ENCODE measurements at regions not wholly inside any gene's neighbourhood (a gene's known extent, or its start where the extent isn't known, plus 50 kb on each side); places are given as distances from the start of the nearest gene placed in this dataset.

DNA sequence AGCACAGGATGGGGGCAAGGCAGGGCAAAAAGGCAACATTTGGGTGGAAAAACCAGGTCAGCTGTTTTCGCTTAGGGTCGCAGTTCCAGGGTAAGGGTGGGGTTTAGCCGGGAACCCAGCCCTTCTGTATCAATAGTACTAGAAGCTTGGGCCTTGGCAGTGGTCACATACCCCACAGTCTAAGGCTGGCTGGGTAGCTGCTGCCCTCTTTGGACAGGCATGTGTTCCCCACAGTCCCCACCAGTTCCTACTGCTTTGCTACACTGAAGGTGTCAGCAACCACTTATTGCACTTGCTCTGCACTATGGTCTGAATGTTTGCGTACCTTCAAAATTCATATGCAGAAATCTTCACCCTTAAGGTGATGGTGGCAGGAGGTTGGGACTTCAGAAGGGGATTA lies 349.8 kb downstream of the LTN1 start:
- no peak overlapping the region for H3K4me3 ChIP-seq (ENCODE audit: low read depth, low read length)
- TF ChIP-seq, protein P1, sequence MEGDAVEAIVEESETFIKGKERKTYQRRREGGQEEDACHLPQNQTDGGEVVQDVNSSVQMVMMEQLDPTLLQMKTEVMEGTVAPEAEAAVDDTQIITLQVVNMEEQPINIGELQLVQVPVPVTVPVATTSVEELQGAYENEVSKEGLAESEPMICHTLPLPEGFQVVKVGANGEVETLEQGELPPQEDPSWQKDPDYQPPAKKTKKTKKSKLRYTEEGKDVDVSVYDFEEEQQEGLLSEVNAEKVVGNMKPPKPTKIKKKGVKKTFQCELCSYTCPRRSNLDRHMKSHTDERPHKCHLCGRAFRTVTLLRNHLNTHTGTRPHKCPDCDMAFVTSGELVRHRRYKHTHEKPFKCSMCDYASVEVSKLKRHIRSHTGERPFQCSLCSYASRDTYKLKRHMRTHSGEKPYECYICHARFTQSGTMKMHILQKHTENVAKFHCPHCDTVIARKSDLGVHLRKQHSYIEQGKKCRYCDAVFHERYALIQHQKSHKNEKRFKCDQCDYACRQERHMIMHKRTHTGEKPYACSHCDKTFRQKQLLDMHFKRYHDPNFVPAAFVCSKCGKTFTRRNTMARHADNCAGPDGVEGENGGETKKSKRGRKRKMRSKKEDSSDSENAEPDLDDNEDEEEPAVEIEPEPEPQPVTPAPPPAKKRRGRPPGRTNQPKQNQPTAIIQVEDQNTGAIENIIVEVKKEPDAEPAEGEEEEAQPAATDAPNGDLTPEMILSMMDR (IDR thresholded peaks at IDR 0.05; ENCODE audit: borderline replicate concordance, insufficient read depth, low read depth, low read length), result no peak

DNA sequence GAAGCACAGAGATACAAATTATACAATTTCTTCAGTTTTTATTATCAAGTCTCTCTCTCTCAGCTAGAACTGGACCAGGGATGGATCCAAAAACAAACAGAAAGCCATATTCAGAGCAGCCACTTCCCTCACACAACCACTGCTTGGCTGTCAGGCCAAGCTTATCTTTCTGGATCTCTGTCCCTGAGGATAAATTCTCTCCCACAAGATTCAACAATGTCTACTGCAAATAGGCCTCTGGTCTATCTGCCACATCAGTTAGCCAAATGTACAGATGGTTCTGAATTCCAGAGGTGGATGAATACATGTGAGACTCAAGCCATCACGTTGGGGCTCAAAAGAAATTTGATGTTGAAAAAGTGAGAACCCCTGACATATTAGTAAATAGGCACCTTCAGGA lies 350.9 kb downstream of the LTN1 start:
- TF ChIP-seq, protein P1 (IDR thresholded peaks at IDR 0.05; ENCODE audit: borderline replicate concordance, insufficient read depth, low read depth, low read length), result no peak

DNA sequence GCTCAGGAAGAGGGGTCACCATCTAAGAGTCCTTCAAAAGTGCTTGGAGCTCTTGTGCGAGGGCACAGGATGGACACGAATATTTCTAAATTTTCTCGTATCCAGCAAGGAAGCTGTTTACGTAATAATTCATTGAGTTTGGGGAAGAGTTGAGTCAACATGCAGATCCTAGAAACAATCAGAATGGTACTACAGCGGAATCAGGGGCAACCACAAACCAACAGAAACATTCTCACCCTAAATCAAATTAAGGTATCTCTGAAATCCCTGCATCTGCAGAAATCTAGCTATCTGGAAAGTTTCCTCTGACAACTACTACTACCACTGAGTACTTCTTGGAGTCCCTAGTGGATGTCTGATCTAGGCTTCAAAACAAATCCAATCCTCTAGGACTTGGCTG lies 352.4 kb downstream of the LTN1 start:
- H3K4me3 ChIP-seq (ENCODE audit: low read depth, low read length), result no peak overlapping the region
- TF ChIP-seq, protein P1 (IDR thresholded peaks at IDR 0.05; ENCODE audit: borderline replicate concordance, insufficient read depth, low read depth, low read length), result no peak

More for the DNA sequence above, 350.9 kb downstream of the LTN1 start:
- no peak overlapping the region for H3K4me3 ChIP-seq (ENCODE audit: low read depth, low read length)

DNA sequence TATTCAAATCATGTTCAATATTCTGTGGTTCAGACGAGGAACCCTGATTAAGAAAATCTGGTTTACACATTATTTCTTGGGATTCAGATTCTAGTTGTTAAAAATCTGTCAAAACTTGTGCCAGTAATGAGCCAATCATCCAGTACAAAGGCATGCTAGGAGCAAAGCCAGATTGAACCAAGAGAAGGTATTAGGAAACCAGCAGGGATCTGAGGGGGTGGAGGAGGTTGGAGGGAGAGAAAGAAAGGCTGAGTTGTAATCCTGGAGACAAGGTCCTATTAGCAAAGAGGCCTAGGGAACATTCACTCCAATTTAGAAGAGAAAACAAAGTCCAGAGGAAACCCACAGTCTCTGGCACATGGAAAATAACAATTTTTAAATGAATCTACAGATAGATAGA lies 352.9 kb downstream of the LTN1 start:
- TF ChIP-seq, protein P1 (IDR thresholded peaks at IDR 0.05; ENCODE audit: borderline replicate concordance, insufficient read depth, low read depth, low read length), result no peak

DNA sequence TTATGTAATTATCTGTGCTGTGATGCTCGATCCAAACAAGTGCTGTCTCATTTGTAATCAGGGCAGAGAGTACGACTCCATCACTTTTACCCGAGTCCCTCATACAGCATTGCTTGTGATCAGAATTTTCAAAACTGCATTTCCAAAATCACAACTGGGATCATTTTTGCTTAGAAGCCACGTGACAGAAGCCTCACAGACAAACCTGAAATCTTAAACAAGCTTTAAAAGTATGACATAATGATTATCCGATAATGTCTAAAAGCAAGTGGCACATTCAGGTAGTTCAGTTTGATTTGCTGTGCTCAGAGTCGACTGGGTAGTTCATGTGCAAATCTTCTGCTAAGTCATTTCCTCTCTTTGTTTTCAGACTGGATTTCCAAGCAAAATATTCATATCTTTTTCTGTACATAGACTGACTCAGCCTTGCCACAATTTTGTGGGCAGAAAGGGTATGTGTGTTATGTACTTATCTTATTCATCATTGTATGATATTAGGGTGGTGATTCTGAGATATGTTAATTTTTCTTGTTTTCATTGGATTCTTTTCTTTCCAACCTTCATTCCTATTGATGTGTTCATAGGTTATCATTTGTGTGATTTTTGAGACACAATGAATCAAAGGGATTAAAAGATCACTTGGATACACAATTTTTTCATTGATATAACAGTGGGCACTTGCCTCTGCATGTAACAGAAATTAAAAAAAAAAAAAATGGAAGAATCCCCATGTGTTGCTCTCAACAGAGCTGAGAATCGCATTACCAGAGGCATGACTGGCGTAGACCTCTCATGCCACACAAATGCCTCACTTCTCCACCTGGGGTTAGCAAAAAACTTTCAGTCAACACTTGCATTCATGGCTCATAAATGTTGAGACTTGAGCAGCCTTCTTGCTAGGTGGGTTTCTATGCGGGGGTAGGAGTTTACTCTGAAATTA lies 355.7 kb downstream of the LTN1 start:
- TF ChIP-seq, protein P1 (IDR thresholded peaks at IDR 0.05; ENCODE audit: borderline replicate concordance, insufficient read depth, low read depth, low read length), result no peak
- H3K4me3 ChIP-seq (ENCODE audit: low read depth, low read length), result no peak overlapping the region

More for the DNA sequence above, 352.9 kb downstream of the LTN1 start:
- no peak overlapping the region for H3K4me3 ChIP-seq (ENCODE audit: low read depth, low read length)

DNA sequence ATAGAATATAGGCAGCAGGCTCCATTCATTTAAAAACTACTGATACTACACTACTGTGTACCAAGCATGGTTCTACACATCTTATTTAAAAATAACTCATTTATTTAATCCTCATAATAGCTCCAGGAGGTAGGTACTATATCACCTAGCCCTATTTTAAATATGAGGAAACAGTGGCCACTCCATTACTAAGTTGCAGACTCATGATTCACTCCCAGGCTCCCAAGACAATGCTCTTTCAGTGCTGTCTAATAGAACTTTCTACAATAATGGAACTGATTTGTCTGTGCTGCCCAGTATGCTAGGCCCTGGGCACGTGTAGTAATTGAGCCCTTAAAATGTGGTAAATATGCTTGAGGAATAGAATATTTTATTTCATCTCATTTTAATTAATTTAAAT lies 357.1 kb downstream of the LTN1 start:
- TF ChIP-seq, protein P1 (IDR thresholded peaks at IDR 0.05; ENCODE audit: borderline replicate concordance, insufficient read depth, low read depth, low read length), result no peak
- H3K4me3 ChIP-seq (ENCODE audit: low read depth, low read length), result no peak overlapping the region
